Dedifferentiated amniotic fluid mesenchymal stem cell (primary cell): ENCODE measurements at regions not wholly inside any gene's neighbourhood (a gene's known extent, or its start where the extent isn't known, plus 50 kb on each side); places are given as distances from the start of the nearest gene placed in this dataset.

Experiments
- DNase-seq: peaks from one replicate; pipeline ENCODE4 v3.0.0-alpha.2; 2016; ENCODE audit errors: extremely low spot score

DNA sequence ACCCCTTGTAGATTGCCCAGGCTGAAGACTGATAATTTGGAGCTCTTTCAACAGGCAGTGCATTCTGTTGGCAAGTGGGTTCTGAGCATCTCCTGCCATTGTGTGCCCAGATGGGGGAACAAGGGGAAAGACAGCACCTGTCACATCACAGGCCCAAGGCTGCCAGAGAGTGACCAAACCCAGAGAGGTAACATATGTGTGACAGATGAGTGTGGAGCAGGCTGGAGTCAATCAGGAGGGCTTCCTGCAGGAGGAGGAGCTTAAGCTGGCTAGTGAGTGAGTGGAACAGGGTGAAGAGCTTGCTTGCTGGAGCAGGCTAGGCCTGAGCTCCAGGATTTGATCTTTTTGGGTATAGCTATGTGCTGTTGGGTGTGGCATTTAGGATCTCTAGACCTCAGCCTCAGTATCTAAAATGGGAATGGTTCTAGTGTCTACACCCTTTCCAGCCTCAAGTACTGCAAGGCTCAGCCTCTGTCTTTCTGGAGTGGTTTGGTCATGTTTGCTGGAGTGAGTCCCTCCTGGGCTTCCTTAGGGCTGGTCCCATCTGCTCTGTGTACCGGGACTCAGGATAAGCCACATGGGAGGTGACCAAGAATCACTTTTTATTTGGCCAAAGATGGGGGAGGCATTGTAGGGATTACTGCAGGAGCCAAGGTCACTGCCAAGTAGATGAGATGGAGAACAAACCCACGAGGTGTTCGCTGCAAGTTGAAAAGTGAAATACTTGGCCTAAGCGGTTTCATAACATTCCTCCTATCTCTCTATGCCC is 152.4 kb upstream of the TSHZ3 start:
- DNase-seq: no peak

DNA sequence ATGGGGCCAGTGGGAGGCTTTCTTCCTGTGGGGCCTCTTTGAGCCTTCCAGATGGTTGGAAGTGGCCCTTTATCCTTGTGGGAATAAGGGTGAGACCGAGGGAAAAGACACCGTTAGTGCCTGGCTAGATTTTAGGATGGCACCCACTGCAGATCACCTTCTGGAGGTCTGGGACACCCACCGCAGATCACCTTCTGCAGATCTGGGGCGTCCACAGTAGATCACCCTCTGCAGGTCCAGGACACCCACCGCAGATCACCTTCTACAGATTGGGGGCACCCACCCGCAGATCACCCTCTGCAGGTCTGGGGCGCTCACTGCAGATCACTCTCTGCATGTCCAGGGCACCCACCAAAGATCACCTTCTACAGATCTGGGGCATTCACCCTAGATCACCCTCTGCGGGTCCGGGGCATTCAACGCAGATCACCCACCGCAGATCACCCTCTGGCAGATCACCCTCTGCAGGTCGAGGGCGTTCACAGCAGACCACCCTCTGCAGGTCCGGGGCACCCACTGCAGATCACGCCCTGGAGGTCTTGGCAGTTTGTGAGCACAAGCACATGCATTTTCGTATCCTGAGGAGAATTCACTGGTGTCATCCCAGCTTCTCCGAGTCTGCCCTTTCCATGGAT is 153.4 kb upstream of the TSHZ3 start:
- DNase-seq: no peak

DNA sequence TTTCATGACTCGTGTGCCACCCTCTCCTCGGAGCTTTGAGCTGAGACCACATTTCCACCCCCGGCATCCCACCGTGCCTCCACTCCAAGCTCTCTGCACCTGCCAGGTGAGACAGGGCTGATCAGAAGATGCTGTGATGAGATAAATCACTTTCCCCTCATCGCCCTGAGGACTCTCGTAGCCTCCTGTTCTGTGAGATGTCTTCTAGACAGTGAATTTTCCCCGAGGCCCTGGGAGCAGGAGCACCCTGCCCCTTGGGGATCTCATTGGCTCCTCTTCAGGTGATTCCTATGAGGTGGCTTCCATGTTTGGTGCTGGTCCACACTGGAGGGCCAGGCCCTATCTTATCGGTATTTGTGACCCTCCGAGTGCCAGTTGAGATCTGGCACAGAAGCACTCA is 154.0 kb upstream of the TSHZ3 start:
- DNase-seq: no peak

DNA sequence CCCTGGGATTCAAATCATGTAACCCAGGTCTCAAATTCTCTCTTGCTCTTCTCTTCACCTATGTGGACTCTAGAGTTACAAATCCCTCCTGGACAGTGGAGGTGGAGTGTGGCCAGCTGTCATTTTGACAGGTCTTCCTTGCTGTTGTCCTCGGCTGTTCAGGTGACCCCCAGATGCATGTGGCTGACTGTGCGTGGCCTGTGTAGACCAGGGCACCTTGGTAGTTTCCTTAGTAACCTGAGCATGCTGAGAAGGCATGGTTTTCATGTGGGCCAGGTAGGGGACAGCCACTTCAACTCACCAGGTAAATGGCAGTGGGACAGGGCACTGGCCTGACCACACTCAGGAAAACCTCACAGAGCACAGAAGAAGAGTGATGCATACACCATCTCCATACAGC is 155.0 kb upstream of the TSHZ3 start:
- no peak for DNase-seq

DNA sequence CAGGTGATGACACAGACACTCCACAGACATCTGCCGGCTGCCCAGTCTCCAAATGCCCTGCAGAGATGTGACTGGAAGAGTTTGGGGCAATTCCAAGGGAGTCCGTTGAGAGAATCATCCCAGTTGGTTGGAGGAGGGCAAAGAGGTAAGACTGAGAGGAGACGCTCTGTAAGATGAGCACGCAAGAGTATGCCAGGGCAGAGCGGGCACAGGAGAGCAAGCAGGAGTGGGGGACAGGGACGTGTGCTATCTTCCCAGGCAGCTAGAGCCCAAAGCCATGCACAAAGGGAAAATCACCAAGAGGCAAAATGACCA is 156.3 kb upstream of the TSHZ3 start:
- DNase-seq: no peak

DNA sequence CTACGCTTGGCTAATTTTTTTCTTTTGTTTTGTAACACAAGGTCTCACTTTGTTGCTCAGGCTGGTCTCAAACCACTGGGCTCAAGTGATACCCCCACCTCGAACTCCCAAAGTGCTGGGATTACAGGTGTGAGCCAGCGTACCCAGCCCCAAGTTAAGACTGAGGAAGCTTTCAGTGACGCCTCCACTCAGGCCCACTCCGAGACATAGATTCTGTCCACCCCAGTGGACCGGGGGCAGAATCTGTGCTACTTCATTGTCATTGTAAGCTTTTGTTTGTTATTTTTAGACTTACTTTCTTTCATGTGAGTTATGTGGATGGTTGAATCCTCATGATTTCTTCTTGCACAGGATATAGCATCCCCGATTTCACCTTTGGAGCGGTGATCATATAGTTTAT is 156.9 kb upstream of the TSHZ3 start:
- no peak for DNase-seq

DNA sequence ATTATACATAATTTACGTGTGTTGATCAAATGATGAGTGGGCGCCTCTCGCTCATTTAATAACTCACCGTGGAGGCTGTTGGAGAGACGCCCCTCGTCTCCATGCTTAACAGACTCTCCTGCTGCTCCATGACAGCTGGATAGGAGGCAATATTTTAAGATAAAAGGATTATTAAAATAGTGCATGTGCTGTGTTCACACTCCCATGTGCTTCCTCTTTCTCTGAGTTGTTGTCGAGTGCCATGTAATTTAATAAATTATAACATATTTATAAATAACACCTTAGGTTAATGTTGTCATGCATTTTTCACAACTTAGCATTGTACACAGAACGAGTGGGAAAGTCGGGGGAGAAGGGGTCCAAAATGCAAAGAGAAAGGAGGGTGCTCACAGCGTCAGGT is 161.4 kb upstream of the TSHZ3 start:
- no peak for DNase-seq

DNA sequence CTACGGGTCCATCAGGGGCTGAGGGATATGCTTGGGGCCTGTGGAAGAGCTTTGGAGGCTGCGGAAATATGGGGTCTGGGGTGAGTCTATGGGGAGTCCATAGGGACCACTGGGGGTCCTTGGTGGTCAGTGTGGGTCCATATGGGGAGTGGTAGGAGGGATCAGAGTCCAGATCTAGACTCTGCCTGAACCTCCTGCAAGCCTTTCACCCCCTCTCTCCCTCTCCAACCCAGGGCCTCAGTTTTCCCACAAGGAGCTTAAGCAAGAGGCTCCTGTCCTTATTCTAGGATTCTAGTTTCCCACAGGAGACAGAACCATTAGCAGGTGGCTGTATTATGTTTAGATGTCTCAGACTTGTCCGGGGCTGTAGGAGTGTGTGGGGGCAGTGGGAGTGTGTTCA is 161.9 kb upstream of the TSHZ3 start:
- DNase-seq: no peak

DNA sequence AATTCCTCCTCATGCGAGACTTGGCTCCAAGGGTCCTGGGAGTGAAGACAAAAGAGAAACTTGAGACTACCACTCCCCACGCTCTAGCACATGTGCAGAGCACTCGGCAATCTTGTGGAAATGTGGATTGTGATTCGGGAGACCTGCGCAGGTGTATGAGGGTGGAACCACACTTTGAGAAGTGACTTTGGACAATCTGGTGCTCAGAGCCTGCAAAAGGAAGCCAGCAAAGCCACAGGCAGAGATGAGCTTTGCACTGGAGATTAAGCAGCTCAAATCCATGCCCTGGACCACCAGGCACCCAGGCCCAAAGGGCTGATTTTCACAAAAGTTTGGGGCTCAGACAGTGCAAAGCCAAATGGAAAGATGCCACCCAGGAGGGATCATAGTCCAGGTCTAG is 162.5 kb upstream of the TSHZ3 start:
- no peak for DNase-seq

DNA sequence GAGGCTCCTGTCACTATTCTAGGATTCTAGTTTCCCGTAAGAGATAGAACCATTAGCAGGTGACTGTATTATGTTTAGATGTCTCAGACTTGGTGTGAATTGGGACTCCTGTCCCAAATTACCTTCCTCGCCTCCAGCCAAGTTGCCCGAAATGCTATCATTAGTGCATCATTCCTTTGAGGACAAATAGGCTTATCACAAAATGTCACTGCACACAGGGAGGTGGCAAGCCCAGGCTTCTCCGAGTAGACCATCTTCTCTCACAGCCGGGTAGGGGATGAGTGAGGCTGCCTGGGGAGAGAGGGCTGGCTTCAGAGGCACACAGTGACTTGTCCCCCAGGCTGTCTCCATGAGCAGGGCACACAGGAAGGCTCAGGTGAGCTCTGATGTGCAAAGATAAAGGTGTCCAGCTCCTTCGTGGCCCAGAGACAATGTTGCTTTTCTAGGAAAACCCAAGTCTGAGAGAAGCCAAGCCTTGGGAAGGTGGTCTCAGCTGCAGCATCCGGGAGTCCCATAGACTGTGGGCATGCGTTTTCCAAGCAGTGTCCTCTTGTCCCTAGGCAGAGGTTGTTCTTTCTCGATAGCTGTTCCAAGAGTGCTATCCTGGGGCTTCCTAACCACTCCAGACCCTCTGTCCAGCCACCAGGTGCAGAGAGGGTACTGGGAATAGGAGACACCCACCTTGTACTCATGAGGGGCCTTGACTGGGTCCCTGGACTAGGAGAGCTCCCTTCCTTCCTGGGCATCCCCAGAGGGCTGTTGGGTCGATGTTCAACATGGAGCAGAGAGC is 163.1 kb upstream of the TSHZ3 start:
- no peak for DNase-seq

DNA sequence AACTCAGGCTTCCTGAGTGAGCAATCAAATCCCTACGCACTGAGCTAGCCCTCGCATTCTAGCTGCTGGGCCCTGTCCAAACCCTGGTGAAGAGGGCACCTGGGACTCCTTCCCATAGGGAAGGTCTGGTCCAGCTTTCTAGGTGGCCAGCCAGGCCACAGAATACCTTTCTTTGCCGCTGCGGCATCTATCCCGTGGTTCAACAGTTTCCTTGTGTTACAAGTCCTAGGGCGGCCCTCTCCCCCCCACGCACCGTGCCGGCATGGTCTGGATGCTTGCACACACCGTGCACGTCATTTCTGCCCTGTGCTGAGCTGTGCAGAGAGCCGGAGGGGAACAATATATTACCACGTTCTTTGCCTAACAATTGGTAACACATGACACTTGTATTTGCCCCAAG is 164.6 kb upstream of the TSHZ3 start:
- DNase-seq: no peak

DNA sequence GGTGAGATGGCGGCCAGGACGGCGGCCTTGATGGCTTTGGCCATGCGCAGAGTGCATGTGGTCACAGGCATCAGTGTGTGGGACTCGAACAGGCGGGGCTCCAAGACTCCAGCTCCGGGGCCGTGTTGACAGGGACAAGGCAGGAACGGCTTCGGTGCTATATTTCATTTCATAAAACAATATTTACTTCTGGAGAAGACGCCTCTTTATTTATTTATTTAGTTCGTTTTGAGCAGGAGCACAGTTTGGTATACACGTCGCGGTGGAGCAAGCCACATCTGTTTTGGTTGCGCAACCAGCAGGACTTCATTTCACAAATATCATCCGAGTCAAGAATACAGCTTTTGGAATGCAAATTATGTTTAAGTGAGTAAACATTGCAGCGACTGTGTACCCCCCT is 166.7 kb upstream of the TSHZ3 start:
- no peak for DNase-seq

DNA sequence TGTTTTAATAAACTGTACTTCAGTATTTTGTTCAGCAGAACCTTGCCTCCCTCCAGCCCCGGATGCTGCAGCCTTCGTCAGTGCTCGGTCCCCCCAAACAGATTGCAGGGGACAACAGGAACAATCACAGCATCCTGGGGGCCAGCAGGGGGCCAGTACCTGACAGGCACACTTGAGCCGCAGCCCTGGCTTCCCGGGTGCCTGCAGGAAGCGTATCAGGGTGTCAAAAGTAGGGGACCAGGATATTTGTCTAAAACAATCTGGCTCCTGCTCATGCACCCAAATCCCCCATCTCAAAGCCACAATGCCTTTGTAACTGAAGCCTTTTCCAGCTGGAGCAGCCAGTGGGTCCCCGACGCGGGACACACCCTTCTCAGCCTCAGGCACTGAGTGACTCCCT is 167.5 kb upstream of the TSHZ3 start:
- no peak for DNase-seq

DNA sequence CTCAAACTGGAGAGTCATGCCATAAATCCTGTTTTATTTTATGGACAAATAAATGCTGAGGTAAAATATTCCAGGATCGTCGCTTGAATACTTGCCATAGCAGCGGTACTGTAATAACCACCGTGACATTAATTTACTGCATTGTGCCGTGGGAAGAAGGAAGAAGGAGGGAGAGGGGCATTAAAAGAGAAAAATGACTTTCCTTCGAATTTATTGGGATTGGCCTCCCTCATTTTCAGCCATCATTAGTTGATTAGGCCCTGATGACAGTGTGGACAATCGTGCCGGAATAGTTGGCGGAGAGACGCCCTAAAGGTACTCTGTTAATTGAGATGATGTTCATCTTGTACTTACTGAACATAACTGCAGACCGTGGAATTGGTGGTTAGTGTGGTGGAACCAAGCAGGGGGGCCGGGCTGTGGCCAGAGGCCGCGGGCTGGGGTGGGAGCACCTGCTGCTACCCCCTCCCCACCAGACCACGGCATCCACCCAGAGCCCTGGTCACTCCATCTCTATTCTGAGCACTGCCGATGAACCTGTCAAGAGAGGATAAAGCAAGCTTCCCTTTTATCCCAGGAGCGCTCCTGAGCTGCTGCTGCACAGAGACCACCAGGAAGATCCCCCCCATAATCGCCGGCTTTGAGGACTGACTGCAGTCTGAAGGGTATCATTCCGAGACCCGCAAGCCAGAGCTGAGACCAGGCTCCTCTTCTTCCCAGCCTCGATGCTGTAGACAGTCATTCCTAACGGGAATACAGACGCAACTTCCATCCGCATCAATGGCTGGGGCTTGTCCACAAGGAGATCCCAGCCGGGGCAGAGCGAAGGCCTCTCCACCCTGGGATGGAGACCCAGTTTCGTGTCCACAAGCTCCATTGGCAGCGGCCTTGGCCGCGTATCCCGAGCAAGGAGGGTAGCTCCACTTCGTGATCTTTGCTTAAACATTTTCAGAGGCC is 168.3 kb upstream of the TSHZ3 start:
- no peak for DNase-seq

DNA sequence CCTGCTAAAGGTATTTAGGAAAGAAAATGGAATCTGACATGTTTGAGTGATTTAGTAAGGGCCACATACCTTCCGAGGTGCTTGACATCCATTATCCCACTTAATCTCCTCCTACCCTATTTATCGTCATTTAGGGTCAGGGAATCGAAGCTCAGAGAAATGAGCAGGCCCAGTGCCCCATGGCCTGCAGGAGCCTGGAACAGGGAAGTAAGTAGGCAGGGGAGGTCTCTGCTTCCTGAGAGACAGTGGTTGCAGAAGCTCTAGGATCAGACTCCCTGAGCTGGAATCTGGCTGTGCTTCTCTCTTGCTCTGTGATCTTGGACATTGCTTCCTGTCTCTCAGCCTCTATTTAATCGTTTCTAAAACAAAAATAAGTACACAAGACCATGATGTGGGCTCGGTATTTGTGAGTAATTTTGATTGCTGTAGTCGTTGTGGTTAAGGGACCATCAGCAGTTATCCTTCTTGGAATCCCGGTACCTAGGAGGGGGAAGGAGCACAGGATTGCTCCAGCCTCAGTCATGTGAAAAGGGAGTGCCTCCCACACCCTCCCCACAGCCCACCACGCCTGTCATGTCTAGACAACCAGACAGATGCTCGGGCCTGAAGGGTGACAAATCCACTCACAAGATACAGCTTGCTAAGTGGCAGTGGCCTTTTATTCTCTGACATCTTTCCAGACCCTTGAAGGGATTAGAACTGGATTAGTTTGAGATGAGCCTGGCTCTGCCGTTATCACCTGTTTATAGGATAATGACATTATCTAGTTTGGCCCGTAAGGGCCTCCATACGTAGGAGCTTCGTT is 169.2 kb upstream of the TSHZ3 start:
- DNase-seq: no peak

DNA sequence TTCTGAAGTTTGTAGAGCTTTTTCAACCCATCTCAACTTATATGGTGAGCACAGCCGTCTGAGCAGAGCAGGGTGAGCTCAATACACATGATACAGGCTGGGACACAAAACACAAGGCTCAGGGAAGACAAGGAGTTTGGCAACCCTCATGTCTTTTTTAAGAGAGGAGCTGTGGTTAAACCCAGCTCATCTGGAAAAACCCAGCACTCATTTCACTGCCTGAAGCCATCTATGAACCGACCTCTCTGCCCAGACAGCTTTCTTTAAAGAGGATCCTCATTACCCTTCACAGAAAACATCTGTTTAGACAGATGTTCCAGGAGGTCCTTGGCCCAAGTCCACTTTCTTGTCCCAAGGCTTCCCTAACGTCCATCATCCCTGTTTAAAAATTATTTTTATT is 170.0 kb upstream of the TSHZ3 start:
- DNase-seq: no peak

DNA sequence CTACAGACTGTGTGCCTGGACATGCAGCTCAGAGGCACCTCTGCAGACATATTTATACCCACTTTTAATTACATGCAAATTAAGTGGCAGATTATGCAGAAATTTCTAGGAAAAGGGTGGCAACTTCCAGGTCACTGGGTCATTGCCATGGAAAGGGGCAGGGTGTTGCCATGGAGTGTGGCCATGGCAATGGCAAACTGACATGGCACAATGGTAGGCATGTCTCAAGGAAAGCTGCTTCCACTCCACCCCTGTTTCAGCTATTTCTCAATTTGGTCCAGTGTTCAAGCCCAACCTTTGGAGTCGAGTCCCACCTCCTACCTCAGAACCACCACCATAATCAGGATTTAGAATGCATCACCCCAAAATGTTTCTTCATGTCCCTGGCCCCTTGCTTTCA is 170.7 kb upstream of the TSHZ3 start:
- DNase-seq: no peak

DNA sequence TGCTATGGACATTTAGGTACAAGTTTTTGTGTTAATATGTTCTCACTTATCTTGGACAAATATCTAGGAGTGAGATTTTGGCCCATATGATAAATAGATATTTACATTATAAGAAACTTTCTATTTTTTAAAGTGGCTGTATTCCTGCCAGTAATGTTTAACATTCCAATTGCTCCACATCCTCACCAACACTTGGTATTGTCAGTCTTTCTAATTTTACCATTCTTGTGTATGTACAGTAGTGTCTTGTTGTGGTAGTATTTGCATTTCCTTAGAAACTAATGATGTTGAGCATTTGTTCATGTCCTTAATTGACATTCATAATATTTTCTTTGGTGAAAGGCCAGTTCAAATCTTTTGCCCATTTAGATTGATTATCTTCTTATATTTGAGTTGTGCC is 171.4 kb upstream of the TSHZ3 start:
- DNase-seq: no peak

DNA sequence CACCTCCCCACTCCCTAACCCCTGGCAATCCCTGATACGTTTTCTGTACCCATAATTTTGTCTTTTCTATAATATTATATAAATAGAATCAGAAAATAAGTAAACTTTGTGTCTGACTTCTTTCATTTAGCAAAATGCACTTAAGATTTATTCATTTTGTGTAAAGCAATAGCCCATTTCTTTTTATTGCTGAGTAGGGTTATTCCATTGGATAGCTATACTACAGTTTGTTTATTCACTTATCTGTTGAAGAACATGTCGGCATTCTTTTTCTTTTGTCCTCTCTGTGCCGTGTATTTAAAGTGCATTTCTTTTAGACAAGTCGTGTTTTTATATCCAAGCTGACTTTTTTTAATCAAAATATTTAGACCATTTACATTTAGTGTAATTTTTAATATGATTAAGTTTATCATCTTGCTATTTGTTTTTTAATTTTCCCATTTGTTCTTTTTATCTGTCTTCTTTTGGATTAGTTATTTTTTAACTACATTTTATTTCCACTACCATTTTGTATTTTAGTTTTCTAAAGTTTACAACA is 176.4 kb upstream of the TSHZ3 start:
- DNase-seq: no peak

DNA sequence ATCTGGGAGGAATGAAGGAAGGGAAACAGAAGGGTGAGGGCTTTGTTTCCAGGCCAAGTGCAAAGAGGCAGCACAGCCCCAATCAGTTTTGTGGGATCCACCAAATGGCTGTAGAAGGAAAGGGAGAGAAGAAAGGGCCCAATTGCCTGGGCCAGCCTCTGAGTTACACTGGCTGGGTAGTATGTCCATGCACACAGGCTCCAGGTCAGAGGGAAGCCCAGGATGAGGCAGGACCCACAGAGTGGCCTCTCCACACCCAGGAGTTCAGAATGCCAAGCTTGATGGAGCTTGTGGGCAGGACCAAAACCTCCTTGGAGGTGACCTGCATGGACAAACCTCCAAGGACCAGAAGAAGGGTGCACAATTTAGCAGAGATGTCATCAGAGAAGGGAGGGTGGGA is 178.2 kb upstream of the TSHZ3 start:
- DNase-seq: no peak

DNA sequence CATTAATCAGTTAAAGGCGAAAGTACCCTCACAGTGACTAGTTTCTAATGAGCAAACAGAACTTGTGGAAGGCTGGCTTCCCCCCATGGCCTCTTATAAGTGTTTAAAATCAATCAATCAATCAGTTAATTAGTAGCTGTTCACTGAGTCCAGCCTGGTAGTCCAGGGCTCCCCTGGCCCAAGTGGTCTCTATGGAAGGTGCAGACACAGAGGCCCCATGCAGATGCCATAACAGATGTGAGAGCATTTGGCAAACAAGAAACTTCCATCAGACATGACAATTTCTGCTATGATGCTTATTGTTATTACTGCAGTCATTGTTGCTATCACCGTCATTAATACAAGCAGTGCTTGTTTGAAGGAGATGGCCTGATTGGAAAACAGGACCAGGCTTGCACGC is 179.0 kb upstream of the TSHZ3 start:
- DNase-seq: no peak
